ENCODE measurements at regions not wholly inside any gene's neighbourhood (a gene's known extent, or its start where the extent isn't known, plus 50 kb on each side); places are given as distances from the start of the nearest gene placed in this dataset.
A peak's percentile ranks its signal among the peaks of the same experiment; 100 is the strongest.
"Not testable (repeated sequence)": the region's sequence is repeated elsewhere in the genome, so short reads cannot be mapped to it uniquely, and the experiment has no call there.

DNA sequence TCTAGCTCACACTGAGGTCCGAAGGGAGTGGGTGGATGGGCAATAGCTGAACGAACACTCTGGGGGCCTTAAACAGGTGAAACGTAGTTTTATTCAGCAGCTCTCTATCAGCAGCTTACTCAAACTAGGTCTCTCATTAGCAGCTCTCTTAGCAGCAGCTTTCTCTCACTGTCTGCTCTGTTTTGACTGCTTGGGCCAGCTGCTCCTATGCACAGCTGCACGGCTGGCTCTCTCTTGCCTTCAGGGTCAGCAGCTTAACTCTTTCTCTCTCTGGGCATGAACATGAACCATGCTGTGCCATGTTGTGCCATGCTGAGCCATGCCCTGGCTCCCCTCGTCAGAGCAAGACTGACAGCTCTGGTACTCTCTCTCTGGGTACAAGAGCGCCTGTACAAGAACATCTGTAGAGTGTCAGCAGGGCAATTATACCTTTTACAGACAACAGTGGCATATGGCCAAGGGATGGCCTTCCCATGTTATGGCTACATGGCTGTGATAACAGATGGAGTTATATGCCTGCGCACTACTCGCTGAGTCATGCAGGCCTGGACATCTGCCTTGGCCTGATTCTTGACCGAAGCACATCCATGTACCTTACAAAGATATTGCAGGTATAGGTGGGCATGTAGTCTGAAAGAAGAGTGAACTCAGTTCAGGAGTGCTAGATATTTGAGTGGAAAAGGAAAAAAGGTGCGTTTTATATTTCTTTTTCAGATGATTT lies 152.4 kb downstream of the LEPR start:
- no peak for DNase-seq
- Histone ChIP-seq H3K27me3 (no peaks in the 10 kb centered on the region), H3K9me3 (replicated peaks in 1 of 3) (no peaks in the 10 kb centered on the region), H3K36me3 (replicated peaks in 1 of 2) (no peaks in the 10 kb centered on the region), H3K4me3 (no peak overlapping the region), H3K27ac (no peak overlapping the region), H3K4me1 (replicated peaks in 1 of 2) (no peaks in the 10 kb centered on the region)
- TF ChIP-seq, protein P1, sequence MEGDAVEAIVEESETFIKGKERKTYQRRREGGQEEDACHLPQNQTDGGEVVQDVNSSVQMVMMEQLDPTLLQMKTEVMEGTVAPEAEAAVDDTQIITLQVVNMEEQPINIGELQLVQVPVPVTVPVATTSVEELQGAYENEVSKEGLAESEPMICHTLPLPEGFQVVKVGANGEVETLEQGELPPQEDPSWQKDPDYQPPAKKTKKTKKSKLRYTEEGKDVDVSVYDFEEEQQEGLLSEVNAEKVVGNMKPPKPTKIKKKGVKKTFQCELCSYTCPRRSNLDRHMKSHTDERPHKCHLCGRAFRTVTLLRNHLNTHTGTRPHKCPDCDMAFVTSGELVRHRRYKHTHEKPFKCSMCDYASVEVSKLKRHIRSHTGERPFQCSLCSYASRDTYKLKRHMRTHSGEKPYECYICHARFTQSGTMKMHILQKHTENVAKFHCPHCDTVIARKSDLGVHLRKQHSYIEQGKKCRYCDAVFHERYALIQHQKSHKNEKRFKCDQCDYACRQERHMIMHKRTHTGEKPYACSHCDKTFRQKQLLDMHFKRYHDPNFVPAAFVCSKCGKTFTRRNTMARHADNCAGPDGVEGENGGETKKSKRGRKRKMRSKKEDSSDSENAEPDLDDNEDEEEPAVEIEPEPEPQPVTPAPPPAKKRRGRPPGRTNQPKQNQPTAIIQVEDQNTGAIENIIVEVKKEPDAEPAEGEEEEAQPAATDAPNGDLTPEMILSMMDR (IDR thresholded peaks at IDR 0.05) = no peak
- TF ChIP-seq POLR2A (IDR thresholded peaks at IDR 0.05) = no peak
- intact Hi-C loops (cut with DNase I) = no loop called here
- 84 to 85% (median 85%) methylated on average over 10 of the region's 10 CpGs for WGBS, 4 donors

DNA sequence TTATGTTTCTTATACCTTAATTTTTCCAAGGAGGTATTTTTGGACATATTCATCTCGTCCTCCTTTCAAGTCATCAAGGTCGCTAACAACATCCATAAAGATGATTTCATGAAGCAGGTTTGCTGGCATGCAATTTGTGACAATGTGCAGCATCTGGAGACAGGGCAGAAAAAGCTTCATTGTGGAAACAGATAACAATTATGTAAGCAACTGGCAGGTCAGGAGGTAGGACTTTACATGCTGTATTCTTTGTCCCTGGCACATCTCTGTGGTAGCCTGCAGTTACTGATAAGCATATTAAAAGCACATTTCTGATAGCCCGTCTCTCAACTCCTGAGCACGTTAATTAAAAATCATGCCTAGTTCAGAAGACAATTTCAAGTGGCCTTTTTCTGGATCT lies 156.8 kb downstream of the LEPR start:
- peak in 1 of 7 donors; percentile 57 for DNase-seq
- H3K4me1 ChIP-seq (replicated peaks in 1 of 2) = no peaks in the 10 kb centered on the region
- H3K9me3 ChIP-seq (replicated peaks in 1 of 3) = no peaks in the 10 kb centered on the region
- WGBS, 4 donors = 75 to 89% (median 82%) methylated on average over 4 of the region's 4 CpGs
- no peak overlapping the region for H3K27ac ChIP-seq
- TF ChIP-seq, protein P1 (IDR thresholded peaks at IDR 0.05) = no peak
- TF ChIP-seq POLR2A (IDR thresholded peaks at IDR 0.05) = no peak
- intact Hi-C loops (cut with DNase I) = no loop called here
- no peak overlapping the region for H3K4me3 ChIP-seq
- no peaks in the 10 kb centered on the region for H3K36me3 ChIP-seq (replicated peaks in 1 of 2)
- H3K27me3 ChIP-seq = no peaks in the 10 kb centered on the region

DNA sequence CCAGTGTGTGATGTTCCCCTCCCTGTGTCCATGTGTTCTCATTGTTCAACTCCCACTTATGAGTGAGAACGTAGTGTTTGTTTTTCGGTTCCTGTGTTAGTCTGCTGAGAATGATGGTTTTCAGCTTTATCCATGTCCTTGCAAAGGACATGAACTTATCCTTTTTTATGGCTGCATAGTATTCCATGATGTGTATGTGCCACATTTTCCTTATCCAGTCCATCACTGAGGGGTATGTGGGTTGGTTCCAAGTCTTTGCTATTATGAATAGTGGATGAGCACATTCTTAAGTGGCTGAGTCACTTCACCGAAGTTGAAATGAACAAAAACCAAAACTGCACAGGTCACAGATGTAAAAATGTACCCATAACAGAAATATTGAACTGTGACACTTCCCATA lies 157.5 kb downstream of the LEPR start:
- intact Hi-C loops (cut with DNase I) = not testable (repeated sequence)

DNA sequence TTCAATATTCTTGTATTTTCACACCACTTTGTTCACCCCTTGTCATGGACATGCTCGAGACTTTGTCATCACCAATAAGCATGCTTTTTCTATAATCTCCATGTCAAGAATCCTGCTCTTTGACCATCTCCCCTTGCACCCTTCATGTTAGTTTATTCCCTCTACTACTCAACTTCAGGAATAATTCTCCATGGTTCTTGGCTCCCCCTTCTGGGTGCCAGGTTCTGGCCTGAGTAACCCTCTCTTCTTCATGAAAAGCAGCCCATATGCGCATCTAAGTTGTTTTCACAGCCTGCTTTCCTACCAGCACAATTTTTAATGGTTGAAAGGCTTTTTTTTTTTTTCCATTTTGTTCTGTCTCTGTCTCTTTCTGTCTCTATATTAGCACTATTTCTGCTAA lies 160.7 kb downstream of the LEPR start:
- H3K27ac ChIP-seq = no peak overlapping the region
- intact Hi-C loops (cut with DNase I) = no loop called here
- WGBS, 4 donors = 67 to 98% (median 78%) methylated on average over 2 of the region's 2 CpGs
- H3K27me3 ChIP-seq = no peaks in the 10 kb centered on the region
- H3K9me3 ChIP-seq (replicated peaks in 1 of 3) = no peaks in the 10 kb centered on the region
- DNase-seq = no peak
- TF ChIP-seq, protein P1 (IDR thresholded peaks at IDR 0.05) = no peak
- no peak for TF ChIP-seq POLR2A (IDR thresholded peaks at IDR 0.05)
- no peaks in the 10 kb centered on the region for H3K4me1 ChIP-seq (replicated peaks in 1 of 2)
- no peaks in the 10 kb centered on the region for H3K36me3 ChIP-seq (replicated peaks in 1 of 2)
- H3K4me3 ChIP-seq = no peak overlapping the region

More for the DNA sequence above, 157.5 kb downstream of the LEPR start:
- H3K4me1 ChIP-seq (replicated peaks in 1 of 2); DNase-seq; H3K27me3 ChIP-seq; H3K27ac ChIP-seq; H3K4me3 ChIP-seq; H3K9me3 ChIP-seq (replicated peaks in 1 of 3); H3K36me3 ChIP-seq (replicated peaks in 1 of 2): not testable (repeated sequence)
- WGBS, 4 donors = 91 to 98% (median 96%) methylated on average over 3 of the region's 3 CpGs

DNA sequence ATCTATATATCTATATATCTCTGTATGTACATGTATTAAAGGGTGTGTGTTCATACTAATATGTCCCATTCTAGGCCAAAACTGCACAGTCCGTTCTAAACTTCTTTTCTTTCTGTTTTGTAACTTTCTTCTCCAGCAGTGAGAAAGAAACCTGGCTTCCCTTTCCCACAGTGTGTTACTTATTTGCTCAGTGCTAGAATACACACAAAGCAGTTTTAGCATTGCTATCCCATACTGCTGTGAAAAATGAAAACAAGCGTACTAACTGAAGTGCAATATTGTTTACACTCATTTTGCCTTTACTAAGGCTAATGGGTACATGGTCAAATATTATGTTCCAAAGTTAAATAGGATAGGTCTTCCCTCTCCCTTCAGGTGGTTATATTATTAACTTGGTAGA lies 163.9 kb downstream of the LEPR start:
- Histone ChIP-seq H3K27ac (no peak overlapping the region), H3K27me3 (no peaks in the 10 kb centered on the region), H3K36me3 (replicated peaks in 1 of 2) (no peaks in the 10 kb centered on the region), H3K4me1 (replicated peaks in 1 of 2) (no peaks in the 10 kb centered on the region), H3K9me3 (replicated peaks in 1 of 3) (no peaks in the 10 kb centered on the region), H3K4me3 (no peak overlapping the region)
- no peak for DNase-seq
- intact Hi-C loops (cut with DNase I) = no loop called here
- no peak for TF ChIP-seq POLR2A (IDR thresholded peaks at IDR 0.05)
- TF ChIP-seq, protein P1 (IDR thresholded peaks at IDR 0.05) = no peak
- 88 to 100% (median 92%) methylated on average over 2 of the region's 2 CpGs for WGBS, 4 donors

Measured in adrenal gland (tissue), 9 donors.